ENCODE measurements at regions not wholly inside any gene's neighbourhood (a gene's known extent, or its start where the extent isn't known, plus 50 kb on each side); places are given as distances from the start of the nearest gene placed in this dataset. TPM values are rescaled to one million over a fixed set of nuclear protein-coding genes. Genes with fewer than 3 reads are reported as not detected.

Small RNA genes lying in the stretch of these regions (small RNA-seq; reads per million reads assigned to genes)
- gene RPS27P18 (ENCODE audit: insufficient read depth), result not detected

Measured in mesendoderm (in vitro differentiated cells).